KMS-11 (cell line): ENCODE measurements at regions not wholly inside any gene's neighbourhood (a gene's known extent, or its start where the extent isn't known, plus 50 kb on each side); places are given as distances from the start of the nearest gene placed in this dataset.

Experiments used
- H2AFZ ChIP-seq: fragments of 200-600 bp; sonication (generic); 2 replicates; pipeline ENCODE4 v1.6.1; 2016; ENCODE audit warnings: antibody characterized with exemption, mixed run types, low read depth
- H3K27ac ChIP-seq: fragments of 200-600 bp; sonication (generic); 2 replicates; pipeline ENCODE4 v1.6.1; 2016; ENCODE audit warnings: mild to moderate bottlenecking, mixed run types
- H3K27me3 ChIP-seq: fragments of 200-600 bp; sonication (generic); 2 replicates; pipeline ENCODE4 v1.6.1; 2017; ENCODE audit warnings: mild to moderate bottlenecking, low read depth, mixed run types, moderate library complexity; ENCODE audit not compliant: insufficient read depth
- H3K36me3 ChIP-seq: fragments of 200-600 bp; sonication (generic); 2 replicates; pipeline ENCODE4 v1.6.1; 2017; ENCODE audit warnings: mild to moderate bottlenecking, mixed run types; ENCODE audit not compliant: insufficient read depth
- H3K4me1 ChIP-seq: fragments of 200-600 bp; sonication (generic); 2 replicates; pipeline ENCODE4 v1.6.1; 2016; ENCODE audit warnings: mild to moderate bottlenecking, low read depth, mixed run types; ENCODE audit not compliant: poor library complexity, severe bottlenecking
- H3K4me2 ChIP-seq: fragments of 200-600 bp; sonication (generic); 2 replicates; pipeline ENCODE4 v1.7.0; 2016; ENCODE audit warnings: mild to moderate bottlenecking, mixed run types
- H3K4me3 ChIP-seq: fragments of 200-600 bp; sonication (generic); IDR thresholded peaks from 2 replicates; pipeline ENCODE4 v1.6.1; 2017; ENCODE audit warnings: low read depth, low read length, mixed read lengths; ENCODE audit not compliant: insufficient read depth
- H3K79me2 ChIP-seq: fragments of 200-600 bp; sonication (generic); 2 replicates; pipeline ENCODE4 v1.6.1; 2016; ENCODE audit warnings: low read depth, mixed run types; ENCODE audit not compliant: insufficient read depth
- H3K9ac ChIP-seq: fragments of 200-600 bp; sonication (generic); 2 replicates; pipeline ENCODE4 v1.6.1; 2016; ENCODE audit warnings: mild to moderate bottlenecking, mixed run types
- H4K20me1 ChIP-seq: fragments of 200-600 bp; sonication (generic); 2 replicates; pipeline ENCODE4 v1.6.1; 2016; ENCODE audit warnings: mild to moderate bottlenecking, mixed run types; ENCODE audit not compliant: insufficient read depth
- TF ChIP-seq, protein P1 (sequence below): fragments of 200-600 bp; sonication (generic); conservative IDR thresholded peaks from 2 replicates; pipeline ENCODE4 v1.6.1; 2017; ENCODE audit warnings: low read depth, mild to moderate bottlenecking, antibody characterized with exemption, low read length, moderate library complexity, mixed read lengths

DNA sequence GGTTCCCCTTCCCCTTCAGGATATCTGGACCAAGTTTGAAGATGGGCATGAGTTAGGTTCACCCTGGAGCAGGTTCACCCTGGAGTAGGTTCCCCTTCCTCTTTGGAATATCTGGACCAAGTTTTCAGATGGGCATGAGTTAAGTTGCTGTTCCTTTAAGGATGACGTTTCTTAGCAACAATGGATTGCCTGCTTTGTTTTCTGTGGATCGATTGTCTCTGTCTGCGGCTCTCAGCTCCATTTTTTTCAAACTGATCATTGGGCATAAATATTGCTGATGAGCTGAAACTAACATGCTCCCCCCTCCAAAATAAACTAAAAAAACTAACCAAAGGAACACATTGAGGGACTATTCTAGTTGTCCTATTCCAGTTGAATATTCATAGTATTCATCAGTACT, 149.5 kb downstream of the SPP2 start:
- no peaks in the 10 kb centered on the region for H3K27me3 ChIP-seq

DNA sequence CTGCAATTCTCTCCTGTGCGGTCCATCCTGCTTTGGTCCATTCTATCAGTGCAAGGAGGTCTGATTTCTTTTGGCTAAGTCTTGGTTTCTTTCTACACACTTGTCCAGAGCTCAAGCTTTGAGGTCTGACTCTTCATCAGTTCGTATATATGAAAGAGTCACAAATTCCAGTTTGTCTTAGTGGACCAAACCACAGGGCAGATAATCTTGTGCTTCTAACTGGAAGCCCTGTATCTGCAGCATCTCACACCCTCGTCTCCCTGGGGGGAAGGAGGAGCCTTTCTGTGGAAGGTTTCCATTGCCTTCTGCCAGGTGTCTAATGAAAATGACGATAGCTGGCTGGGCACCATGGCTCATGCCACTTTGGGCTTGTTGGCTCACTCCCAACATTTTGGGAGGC, 148.5 kb downstream of the SPP2 start:
- H3K27ac ChIP-seq, result no peak overlapping the region
- H3K4me2 ChIP-seq, result no peak overlapping the region
- no peaks in the 10 kb centered on the region for H3K79me2 ChIP-seq
- no peak overlapping the region for H3K9ac ChIP-seq
- no peaks in the 10 kb centered on the region for H3K4me1 ChIP-seq
- no peaks in the 10 kb centered on the region for H3K27me3 ChIP-seq
- H4K20me1 ChIP-seq, result no peaks in the 10 kb centered on the region
- no peak overlapping the region for H3K4me3 ChIP-seq
- H2AFZ ChIP-seq, result no peak overlapping the region
- TF ChIP-seq, protein P1, sequence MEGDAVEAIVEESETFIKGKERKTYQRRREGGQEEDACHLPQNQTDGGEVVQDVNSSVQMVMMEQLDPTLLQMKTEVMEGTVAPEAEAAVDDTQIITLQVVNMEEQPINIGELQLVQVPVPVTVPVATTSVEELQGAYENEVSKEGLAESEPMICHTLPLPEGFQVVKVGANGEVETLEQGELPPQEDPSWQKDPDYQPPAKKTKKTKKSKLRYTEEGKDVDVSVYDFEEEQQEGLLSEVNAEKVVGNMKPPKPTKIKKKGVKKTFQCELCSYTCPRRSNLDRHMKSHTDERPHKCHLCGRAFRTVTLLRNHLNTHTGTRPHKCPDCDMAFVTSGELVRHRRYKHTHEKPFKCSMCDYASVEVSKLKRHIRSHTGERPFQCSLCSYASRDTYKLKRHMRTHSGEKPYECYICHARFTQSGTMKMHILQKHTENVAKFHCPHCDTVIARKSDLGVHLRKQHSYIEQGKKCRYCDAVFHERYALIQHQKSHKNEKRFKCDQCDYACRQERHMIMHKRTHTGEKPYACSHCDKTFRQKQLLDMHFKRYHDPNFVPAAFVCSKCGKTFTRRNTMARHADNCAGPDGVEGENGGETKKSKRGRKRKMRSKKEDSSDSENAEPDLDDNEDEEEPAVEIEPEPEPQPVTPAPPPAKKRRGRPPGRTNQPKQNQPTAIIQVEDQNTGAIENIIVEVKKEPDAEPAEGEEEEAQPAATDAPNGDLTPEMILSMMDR, result no peak
- H3K36me3 ChIP-seq, result no peaks in the 10 kb centered on the region

More for the DNA sequence above, 149.5 kb downstream of the SPP2 start:
- H3K79me2 ChIP-seq, result no peaks in the 10 kb centered on the region
- H3K4me3 ChIP-seq, result no peak overlapping the region
- H2AFZ ChIP-seq, result no peak overlapping the region
- H3K27ac ChIP-seq, result no peak overlapping the region
- H3K4me2 ChIP-seq, result no peak overlapping the region
- no peak overlapping the region for H3K9ac ChIP-seq
- no peaks in the 10 kb centered on the region for H4K20me1 ChIP-seq
- TF ChIP-seq, protein P1, result no peak
- no peaks in the 10 kb centered on the region for H3K4me1 ChIP-seq
- H3K36me3 ChIP-seq, result no peaks in the 10 kb centered on the region

DNA sequence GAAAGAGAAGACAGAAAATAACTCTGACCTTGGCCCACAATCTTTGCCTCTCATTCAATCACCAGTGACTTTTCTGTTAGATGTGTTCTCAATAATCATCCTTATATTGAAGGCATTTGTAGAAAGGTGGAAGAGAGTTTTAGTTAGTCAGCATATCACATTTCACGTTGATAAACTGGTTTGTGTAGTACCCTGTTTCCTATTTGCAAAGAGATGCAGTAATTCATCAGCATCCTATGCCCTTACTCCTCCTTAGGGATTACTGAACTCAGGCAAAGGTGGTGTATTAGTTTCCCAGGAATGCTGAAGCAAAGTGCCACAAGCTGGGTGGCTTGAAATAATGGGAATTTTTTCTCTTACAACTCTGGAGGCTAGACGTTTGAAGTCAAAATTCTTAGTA, 145.0 kb downstream of the SPP2 start:
- Histone ChIP-seq H3K27ac (no peak overlapping the region), H4K20me1 (no peaks in the 10 kb centered on the region)

DNA sequence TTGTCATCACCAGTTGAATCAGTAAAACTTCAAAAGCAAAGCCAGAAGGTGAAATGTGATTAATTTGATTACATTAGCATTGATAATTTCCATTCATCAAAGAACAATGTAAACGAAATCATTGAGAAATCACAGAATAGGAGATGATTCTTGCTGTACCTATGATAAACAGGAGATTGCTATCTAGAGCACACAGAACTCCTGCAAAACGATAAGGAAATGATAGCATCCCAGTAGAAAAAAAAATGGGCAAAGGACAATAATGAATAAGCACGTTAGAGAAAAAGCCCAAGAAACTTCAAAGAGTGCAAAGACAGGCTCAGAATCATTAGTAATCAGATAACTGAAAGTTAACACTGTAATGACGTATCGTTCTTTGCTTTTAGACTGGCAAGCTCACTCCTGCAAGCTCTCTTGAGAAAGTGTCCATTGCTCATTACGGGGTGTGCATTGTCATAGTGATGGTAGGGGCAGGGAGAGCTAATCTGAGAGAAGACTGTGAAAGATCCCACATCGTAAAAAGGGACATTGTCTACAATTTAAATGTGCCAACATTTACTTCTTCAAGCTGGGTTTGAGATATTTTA, 143.6 kb downstream of the SPP2 start:
- Histone ChIP-seq H3K4me1 (no peaks in the 10 kb centered on the region), H3K79me2 (no peaks in the 10 kb centered on the region), H3K27me3 (no peaks in the 10 kb centered on the region), H2AFZ (no peak overlapping the region), H3K36me3 (no peaks in the 10 kb centered on the region), H3K9ac (no peak overlapping the region), H3K4me2 (no peak overlapping the region), H4K20me1 (no peaks in the 10 kb centered on the region), H3K4me3 (no peak overlapping the region), H3K27ac (no peak overlapping the region)
- TF ChIP-seq, protein P1, result no peak

More for the DNA sequence above, 145.0 kb downstream of the SPP2 start:
- TF ChIP-seq, protein P1, result no peak
- Histone ChIP-seq H3K4me1 (no peaks in the 10 kb centered on the region), H3K4me2 (no peak overlapping the region), H3K36me3 (no peaks in the 10 kb centered on the region), H3K79me2 (no peaks in the 10 kb centered on the region), H3K4me3 (no peak overlapping the region), H2AFZ (no peak overlapping the region), H3K9ac (no peak overlapping the region), H3K27me3 (no peaks in the 10 kb centered on the region)
